ENCODE measurements at regions not wholly inside any gene's neighbourhood (a gene's known extent, or its start where the extent isn't known, plus 50 kb on each side); places are given as distances from the start of the nearest gene placed in this dataset.

GRCh38 chr20:12413116-12413515, 495.4 kb downstream of the BTBD3 start:
- TF ChIP-seq, protein P1, sequence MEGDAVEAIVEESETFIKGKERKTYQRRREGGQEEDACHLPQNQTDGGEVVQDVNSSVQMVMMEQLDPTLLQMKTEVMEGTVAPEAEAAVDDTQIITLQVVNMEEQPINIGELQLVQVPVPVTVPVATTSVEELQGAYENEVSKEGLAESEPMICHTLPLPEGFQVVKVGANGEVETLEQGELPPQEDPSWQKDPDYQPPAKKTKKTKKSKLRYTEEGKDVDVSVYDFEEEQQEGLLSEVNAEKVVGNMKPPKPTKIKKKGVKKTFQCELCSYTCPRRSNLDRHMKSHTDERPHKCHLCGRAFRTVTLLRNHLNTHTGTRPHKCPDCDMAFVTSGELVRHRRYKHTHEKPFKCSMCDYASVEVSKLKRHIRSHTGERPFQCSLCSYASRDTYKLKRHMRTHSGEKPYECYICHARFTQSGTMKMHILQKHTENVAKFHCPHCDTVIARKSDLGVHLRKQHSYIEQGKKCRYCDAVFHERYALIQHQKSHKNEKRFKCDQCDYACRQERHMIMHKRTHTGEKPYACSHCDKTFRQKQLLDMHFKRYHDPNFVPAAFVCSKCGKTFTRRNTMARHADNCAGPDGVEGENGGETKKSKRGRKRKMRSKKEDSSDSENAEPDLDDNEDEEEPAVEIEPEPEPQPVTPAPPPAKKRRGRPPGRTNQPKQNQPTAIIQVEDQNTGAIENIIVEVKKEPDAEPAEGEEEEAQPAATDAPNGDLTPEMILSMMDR (IDR thresholded peaks at IDR 0.05): no peak
- no peak for TF ChIP-seq POLR2A (IDR thresholded peaks at IDR 0.05)
